HG03565 (cell line): ENCODE measurements at regions not wholly inside any gene's neighbourhood (a gene's known extent, or its start where the extent isn't known, plus 50 kb on each side); places are given as distances from the start of the nearest gene placed in this dataset.

ENCODE experiments used
- ATAC-seq: cut with Tn5 transposase; IDR thresholded peaks from one replicate; pipeline ENCODE4 v1.9.1; 2021; ENCODE audit warnings: mild to moderate bottlenecking, moderate library complexity; ENCODE audit not compliant: unreplicated experiment

GRCh38 chr6:40011844-40012243, 77.6 kb upstream of the MOCS1 start:
- no peak for ATAC-seq

- ATAC-seq: no peak
These were observed 66.8 kb upstream of the MOCS1 start for GRCh38 chr6:40000964-40001515.

- ATAC-seq: no peak
These were observed 65.0 kb upstream of the MOCS1 start for GRCh38 chr6:39999006-39999867.

- no peak for ATAC-seq
These were observed 63.9 kb upstream of the MOCS1 start for GRCh38 chr6:39998126-39998525.

- no peak for ATAC-seq
These were observed 62.9 kb upstream of the MOCS1 start for GRCh38 chr6:39997101-39997635.

- no peak for ATAC-seq
These were observed 61.4 kb upstream of the MOCS1 start for GRCh38 chr6:39995633-39996032.

GRCh38 chr6:39992861-39993622, 58.8 kb upstream of the MOCS1 start:
- ATAC-seq: no peak
